GM19240 (cell line): ENCODE measurements at regions not wholly inside any gene's neighbourhood (a gene's known extent, or its start where the extent isn't known, plus 50 kb on each side); places are given as distances from the start of the nearest gene placed in this dataset.

Experiments used
- DNase-seq: peaks from one replicate; pipeline ENCODE4 v3.0.0; 2011; ENCODE audit warnings: low spot score; ENCODE audit not compliant: insufficient read length

- DNase-seq = no peak
These were observed 126.6 kb upstream of the LRIG3 start for GRCh38 chr12:59046763-59047534.

- no peak for DNase-seq
These were observed 124.5 kb upstream of the LRIG3 start for GRCh38 chr12:59044791-59045190.

- no peak for DNase-seq
These were observed 121.2 kb upstream of the LRIG3 start for GRCh38 chr12:59041241-59042121.

DNA sequence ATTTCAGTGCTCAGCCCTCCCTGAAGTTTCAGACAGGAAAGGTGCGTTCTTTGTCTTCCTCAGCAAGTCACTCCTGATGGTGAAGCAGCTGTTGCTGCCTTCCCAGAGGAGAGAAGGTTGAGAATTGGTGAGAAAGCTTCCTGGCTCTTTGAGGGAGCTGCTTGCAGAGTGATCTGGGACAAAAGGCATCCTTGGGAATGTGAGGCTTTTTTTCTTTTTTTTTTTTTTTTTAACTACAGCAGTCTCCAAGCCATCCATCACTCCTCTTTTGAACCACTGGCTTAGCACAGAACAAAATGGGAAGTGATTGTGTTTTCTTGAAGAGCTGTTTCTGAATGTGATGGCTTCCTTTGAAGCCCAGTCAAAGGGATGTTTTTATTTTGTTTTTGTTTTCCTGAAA, 120.4 kb upstream of the LRIG3 start:
- DNase-seq = no peak

DNA sequence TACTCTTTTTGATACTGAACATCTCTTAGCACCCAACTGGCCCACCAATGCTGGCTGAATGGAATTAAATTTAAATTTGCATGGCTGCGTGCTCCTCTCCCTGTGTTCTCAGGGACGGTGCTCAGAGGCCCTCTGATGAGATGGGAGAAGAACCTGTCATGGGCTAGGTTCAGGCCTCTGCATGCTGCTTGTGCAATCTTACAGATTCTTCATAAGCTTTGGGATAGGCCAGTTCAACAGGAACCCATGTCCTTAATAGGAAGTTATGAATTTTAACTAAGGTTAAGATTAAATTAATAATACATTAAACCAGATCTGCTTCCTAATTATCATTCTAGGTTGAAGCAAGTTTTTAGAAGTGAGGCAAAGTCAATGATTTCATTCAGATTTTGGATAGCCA, 119.7 kb upstream of the LRIG3 start:
- no peak for DNase-seq

- DNase-seq = no peak
These were observed 118.7 kb upstream of the LRIG3 start for GRCh38 chr12:59039005-59039404.

- no peak for DNase-seq
These were observed 116.9 kb upstream of the LRIG3 start for GRCh38 chr12:59036973-59037762.

DNA sequence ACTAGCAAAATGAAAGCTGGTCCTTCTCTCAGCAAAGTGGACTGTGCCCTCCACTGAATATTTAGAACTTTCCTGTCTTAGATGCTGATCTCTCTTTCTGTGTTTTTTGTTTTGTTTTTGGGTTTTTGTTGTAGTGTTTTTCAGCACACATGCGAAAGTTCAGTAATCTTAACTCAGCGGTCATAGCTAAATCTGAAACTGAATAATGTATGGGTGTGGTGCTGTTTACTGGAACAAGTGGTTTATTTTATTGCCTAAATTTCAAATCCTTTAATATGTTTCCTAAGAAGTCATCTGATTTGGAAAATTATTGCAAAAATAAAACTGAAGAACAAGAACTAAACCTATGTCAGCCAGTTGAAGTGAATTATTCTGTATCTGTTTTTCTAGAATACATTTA, 116.0 kb upstream of the LRIG3 start:
- DNase-seq = no peak

DNA sequence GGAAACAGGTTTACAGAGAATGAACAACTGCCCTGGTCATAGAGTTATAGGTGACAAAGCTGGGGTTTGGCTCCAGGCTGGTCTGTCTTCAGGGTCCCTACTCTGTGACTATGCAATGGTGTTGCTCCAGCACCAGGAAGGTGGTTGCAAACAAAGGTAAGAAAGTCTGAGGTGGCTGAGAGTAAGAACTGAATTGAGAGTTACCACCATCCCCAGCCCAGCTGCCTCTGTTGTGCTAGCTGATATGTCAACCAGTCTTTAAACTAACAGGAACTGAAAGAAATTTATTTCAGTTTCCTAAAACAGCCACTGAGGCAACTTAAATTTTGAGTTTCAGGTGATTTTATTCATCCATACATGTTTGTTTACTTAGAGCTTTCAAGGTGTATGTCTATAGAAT, 111.0 kb upstream of the LRIG3 start:
- no peak for DNase-seq

DNA sequence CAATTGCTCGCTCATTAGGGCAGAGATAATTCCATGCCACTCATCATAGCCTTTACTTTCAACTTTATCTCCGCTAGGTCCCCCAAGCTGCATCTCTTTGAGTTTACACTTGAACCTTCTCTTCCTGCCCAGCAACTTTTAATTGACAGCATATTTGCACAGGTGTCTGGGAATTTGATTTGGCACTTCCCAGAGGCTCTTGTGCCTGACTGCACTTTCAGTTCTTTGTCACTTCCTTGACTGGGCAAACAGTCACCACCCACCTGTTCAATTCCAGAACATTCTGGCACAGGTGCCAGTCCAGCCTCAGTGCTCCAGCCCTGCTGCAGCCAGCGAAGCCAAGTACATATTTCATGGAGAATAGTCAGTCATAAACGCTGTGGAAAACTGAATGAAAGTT, 110.1 kb upstream of the LRIG3 start:
- DNase-seq = no peak

DNA sequence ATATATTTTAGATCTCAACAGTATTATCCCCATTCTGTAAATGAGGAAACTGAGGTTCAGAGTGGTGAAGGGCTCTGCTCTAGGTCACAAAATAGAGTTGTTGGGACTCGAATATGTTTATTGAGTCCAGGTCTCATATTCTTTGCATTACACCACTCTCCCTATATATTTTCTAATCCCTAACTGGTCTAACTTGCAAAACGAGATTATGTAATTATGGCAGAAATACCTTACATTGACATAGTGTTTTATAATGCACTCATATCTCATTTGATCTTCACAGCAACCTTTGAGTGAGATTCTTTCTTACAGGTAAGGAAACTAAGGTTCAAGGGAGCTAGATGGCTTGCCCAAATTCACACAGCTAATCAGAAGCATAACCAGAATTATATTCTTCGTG, 106.9 kb upstream of the LRIG3 start:
- DNase-seq = no peak

DNA sequence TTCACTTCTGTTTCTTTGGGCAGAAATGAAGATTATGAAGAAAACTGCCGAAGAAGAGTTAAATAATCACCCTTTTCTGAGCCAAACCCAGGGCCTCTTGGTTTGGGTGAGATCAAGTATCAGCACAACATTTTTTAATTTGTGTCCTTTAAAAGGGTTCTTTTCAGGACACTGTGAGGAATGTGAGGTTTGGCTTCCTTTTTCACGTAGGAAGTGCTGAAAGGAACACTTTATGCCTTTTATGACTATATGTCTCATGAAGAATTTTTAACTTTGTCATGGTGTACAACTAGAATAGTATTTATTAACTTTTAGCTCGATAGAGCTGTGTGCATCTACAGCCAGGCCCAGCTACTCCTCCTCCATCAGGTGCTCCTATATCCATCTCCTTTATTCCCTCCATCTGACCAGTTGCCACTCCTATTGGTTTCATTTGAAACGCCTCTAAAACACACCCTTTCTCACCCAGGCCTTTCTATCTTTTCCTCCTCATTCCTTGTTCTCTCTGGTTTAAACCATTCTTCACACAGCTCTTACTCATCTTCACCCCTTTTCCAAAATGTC, 103.6 kb upstream of the LRIG3 start:
- no peak for DNase-seq

DNA sequence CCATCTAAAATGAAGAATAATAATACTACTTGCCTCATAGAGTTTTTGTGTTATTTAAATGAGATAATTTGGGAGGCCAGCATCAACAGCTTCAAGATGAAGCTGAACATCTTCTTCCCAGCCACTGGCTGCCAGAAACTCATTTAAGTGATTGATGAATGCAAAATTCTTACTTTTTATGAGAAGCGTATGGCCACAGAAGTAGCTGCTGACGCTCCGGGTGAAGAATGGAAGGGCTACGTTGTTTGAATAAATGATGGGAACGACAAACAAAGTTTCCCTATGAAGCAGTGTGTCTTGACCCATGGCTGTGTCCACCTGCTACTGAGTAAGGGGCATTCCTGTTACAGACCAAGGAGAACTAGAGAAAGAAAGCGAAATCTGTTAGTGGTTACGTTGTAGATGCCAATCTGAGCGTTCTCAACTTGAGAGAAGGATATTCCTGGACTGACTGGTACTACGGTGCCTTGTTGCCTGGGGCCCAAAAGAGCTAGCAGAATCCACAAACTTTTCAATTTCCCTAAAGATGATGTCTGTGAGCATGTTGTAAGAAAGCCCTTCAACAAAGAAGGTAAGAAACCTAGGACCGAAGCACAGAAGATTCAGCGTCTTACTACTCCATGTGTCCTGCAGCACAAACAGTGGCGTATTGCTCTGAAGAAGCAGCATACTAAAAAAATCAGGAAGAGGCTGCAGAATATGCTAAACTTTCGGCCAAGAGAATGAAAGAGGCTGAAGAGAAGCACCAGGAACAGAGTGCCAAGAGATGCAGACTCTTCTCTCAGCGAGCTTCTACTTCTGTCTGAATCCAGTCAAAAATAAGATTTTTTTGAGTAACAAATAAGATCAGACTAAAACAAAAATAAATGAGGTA, 100.0 kb upstream of the LRIG3 start:
- DNase-seq = no peak

GRCh38 chr12:59014885-59015284, 94.6 kb upstream of the LRIG3 start:
- no peak for DNase-seq

GRCh38 chr12:59010941-59011340, 90.6 kb upstream of the LRIG3 start:
- no peak for DNase-seq

DNA sequence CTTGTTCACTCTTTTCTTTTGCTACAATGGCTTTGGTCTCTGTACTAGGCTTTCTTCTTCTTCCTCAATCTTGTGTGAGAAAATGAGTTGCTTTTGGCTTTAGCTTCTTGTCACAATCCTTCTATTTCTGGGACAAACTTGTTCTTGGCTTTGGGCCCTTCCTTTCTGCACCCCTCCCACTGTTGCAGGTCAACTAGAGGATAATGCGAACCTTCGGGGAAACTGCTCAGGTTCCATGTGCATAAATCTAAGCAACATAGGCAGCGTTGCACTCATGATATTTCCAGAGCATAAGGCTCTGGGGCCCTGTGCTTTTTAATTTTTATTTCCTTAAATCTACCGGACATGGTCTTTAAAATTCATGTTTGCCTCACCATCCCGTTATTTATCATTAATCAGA, 89.8 kb upstream of the LRIG3 start:
- DNase-seq = no peak

- DNase-seq = no peak
These were observed 87.3 kb upstream of the LRIG3 start for GRCh38 chr12:59007620-59008019.

DNA sequence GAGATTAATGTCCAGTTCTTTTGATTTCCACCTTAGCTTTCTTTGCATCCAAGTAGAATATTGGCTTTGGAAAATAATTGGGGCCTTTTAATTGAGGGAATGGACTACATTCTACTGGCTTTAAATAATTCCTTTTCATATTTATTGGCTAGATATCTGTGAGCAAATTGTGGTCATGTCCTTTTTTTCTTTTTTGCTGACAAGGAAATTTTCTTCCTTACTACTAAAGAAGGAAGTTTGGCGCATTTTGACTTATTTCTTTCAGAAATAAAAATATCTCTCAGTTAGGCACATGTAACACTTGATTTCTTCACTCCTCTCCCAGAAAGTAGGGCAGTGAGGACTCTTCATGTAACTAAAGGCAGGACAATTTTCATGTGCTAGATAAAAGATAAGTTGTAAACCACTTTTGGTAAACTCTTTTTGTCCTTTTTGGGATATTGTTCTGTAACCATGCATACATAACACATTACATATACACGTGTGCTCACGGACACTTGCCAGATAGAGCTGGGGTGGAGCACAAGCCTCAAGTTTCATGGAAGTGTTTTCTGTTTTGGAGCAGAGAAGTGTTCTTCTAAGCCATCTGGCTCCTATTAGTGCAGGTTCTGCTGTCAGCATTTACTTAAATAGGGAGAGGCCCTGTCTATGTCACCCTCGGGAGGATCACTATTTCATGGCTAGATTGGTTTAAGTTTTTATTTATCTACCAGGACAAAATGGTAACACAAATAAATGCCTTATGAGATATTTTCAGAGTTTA, 85.1 kb upstream of the LRIG3 start:
- DNase-seq = no peak

DNA sequence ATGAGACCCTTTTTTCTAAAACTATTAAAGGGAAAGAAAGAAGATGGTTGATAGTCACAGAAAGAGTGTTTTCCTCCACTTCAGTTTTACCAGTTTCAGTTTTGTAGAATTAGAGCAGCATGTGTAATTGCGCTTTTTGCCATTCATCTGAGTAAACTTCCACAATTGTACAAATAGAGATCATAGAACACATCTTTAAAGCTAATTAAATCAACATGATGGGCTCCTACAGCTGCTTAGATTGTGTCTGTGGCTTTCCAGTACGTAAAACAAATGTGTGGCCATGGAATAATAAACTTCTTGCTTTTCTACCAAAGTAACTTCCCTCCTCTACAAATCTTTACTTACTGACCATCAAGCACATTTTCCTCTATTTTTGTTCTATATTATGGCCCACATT, 84.2 kb upstream of the LRIG3 start:
- no peak for DNase-seq
